ENCODE measurements at regions not wholly inside any gene's neighbourhood (a gene's known extent, or its start where the extent isn't known, plus 50 kb on each side); places are given as distances from the start of the nearest gene placed in this dataset.

GRCh38 chr1:234970731-234971476 lies 157.7 kb downstream of the TOMM20 start (continued):
- TF ChIP-seq TFDP1 (CRISPR knock-in tag; IDR thresholded peaks at IDR 0.05; ENCODE audit: borderline replicate concordance) (no peak), TBL1XR1 (IDR thresholded peaks at IDR 0.05; ENCODE audit: borderline replicate concordance, low read length, partially characterized antibody) (no peak), ZNF781 (CRISPR knock-in tag; IDR thresholded peaks at IDR 0.05; ENCODE audit: borderline replicate concordance, not compliant biosample characterization) (no peak), ZNF484 (CRISPR knock-in tag; IDR thresholded peaks at IDR 0.05; ENCODE audit: borderline replicate concordance, low read depth) (no peak), SMAD1 (CRISPR knock-in tag; IDR thresholded peaks at IDR 0.05; ENCODE audit: borderline replicate concordance, low read depth) (no peak), ZNF619 (CRISPR knock-in tag; IDR thresholded peaks at IDR 0.05) (no peak), ZNF350 (CRISPR knock-in tag; IDR thresholded peaks at IDR 0.05; ENCODE audit: borderline replicate concordance, low read depth) (no peak), HMG20A (CRISPR knock-in tag; IDR thresholded peaks at IDR 0.05; ENCODE audit: borderline replicate concordance) (no peak), DPF2 (CRISPR knock-in tag; IDR thresholded peaks at IDR 0.05; ENCODE audit: borderline replicate concordance, low read depth) (no peak), ZNF660 (CRISPR knock-in tag; IDR thresholded peaks at IDR 0.05; ENCODE audit: borderline replicate concordance, low read depth) (no peak), ZNF337 (CRISPR knock-in tag; IDR thresholded peaks at IDR 0.05; ENCODE audit: borderline replicate concordance, low read depth) (no peak), RBM39 (IDR thresholded peaks at IDR 0.05; ENCODE audit: low read depth, low read length, poor library complexity, severe bottlenecking) (no peak), YEATS2 (CRISPR knock-in tag; IDR thresholded peaks at IDR 0.05; ENCODE audit: borderline replicate concordance) (no peak), GTF3A (CRISPR knock-in tag; conservative IDR thresholded peaks at IDR 0.05) (no peak), CEBPG (CRISPR knock-in tag; IDR thresholded peaks at IDR 0.05) (peak; percentile 2; the same call in 1 of the 2 replicates), ZBTB20 (CRISPR knock-in tag; IDR thresholded peaks at IDR 0.05; ENCODE audit: borderline replicate concordance, low read depth) (no peak), ZBTB4 (CRISPR knock-in tag; IDR thresholded peaks at IDR 0.05; ENCODE audit: borderline replicate concordance) (peak; percentile 99), NBN (conservative IDR thresholded peaks at IDR 0.05) (no peak), POGZ (CRISPR knock-in tag; IDR thresholded peaks at IDR 0.05) (peak; percentile 32; the same call in 1 of the 2 replicates)
- TF ChIP-seq, protein P1, sequence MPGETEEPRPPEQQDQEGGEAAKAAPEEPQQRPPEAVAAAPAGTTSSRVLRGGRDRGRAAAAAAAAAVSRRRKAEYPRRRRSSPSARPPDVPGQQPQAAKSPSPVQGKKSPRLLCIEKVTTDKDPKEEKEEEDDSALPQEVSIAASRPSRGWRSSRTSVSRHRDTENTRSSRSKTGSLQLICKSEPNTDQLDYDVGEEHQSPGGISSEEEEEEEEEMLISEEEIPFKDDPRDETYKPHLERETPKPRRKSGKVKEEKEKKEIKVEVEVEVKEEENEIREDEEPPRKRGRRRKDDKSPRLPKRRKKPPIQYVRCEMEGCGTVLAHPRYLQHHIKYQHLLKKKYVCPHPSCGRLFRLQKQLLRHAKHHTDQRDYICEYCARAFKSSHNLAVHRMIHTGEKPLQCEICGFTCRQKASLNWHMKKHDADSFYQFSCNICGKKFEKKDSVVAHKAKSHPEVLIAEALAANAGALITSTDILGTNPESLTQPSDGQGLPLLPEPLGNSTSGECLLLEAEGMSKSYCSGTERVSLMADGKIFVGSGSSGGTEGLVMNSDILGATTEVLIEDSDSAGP (CRISPR knock-in tag; IDR thresholded peaks at IDR 0.05; ENCODE audit: borderline replicate concordance) = no peak
- TF ChIP-seq, protein P2, sequence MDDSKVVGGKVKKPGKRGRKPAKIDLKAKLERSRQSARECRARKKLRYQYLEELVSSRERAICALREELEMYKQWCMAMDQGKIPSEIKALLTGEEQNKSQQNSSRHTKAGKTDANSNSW (CRISPR knock-in tag; IDR thresholded peaks at IDR 0.05; ENCODE audit: borderline replicate concordance) = no peak
- TF ChIP-seq, protein P3, sequence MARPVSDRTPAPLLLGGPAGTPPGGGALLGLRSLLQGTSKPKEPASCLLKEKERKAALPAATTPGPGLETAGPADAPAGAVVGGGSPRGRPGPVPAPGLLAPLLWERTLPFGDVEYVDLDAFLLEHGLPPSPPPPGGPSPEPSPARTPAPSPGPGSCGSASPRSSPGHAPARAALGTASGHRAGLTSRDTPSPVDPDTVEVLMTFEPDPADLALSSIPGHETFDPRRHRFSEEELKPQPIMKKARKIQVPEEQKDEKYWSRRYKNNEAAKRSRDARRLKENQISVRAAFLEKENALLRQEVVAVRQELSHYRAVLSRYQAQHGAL (CRISPR knock-in tag; IDR thresholded peaks at IDR 0.05; ENCODE audit: not compliant biosample characterization) = no peak
